Activated CD4-positive, alpha-beta T cell treated with anti-CD3 and anti-CD28 coated beads for 24 hours (primary cell): ENCODE measurements at regions not wholly inside any gene's neighbourhood (a gene's known extent, or its start where the extent isn't known, plus 50 kb on each side); places are given as distances from the start of the nearest gene placed in this dataset.

Experiments
- DNase-seq, 2 donors: peaks; one replicate each; pipeline ENCODE4 v3.0.0-alpha.2; 2020; ENCODE audit warnings: low read depth in 2 of 2

DNA sequence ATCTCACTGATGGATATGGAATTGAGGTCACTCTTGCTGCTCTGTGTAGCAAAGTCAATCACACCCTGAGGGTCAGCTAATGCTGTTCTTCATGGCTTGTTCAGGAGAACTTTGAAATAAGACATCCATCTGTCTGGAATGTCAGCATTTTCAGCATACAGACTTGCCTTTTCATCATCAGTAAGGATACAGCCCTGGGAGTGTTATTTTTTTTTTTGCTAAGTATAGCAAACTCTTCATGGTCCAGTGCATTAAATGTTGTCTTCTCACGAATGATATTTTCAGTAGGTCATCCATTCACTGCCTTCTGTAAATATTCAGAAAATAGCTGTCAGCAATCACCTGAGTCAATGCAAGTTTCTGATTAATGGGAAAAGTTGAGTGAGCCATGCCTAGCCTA, 268.8 kb upstream of the SMIM31 start:
- no peak for DNase-seq

DNA sequence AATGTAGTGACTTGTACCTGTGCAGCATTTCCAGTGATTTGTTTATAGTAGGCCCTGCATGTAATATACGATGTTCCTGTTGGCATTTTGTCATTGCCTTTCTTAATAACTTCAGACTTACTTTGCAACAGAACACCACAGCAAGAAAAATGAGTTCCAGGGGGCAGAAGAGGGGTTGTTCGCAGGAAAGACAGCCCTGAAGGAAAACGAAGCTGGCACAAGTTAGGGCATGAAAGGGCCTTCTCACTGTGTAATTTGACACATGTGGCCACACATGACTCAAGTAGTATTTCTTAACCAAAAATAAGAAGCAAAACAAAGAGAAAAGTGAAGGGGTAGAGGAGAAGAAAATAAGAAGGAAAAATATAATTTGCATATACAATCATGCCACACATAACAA, 265.8 kb upstream of the SMIM31 start:
- DNase-seq: no peak

DNA sequence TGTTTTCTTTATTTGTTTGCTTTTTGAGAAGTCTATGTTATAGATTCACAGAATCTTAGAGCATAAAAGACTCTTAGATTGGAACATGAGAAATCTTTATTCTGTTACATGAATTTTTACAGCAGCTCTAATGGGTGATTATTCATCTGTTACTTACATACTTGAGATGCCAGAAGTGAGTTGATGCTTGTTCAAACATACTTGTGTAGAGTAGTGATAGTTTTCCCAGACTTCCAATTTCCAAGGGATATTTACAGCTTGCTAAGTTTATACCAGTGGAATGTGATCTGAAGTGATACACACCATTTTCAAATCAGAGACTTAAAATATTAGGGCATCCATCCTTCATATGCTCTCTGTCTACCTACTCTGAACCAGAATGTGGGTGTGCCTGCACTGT, 252.9 kb upstream of the SMIM31 start:
- DNase-seq: no peak

DNA sequence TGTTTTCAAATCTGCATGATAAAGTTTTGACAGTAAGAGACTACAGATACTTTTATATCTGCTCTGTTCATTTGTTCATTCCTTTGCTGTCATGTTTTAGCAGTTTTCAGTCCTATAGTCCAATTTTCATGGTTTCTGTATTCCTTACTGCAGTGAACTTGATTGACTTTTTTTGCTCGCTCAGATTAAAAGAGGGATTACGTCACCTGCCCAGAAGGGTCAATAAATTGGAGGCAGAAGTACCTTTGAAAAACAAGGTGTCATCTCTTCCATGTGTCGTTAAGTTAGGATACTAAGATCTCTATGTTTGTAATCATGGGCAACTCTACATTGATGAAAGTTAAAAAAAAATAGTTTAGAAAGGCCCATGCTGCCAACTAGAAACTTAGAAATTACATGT, 250.1 kb upstream of the SMIM31 start:
- DNase-seq: no peak

DNA sequence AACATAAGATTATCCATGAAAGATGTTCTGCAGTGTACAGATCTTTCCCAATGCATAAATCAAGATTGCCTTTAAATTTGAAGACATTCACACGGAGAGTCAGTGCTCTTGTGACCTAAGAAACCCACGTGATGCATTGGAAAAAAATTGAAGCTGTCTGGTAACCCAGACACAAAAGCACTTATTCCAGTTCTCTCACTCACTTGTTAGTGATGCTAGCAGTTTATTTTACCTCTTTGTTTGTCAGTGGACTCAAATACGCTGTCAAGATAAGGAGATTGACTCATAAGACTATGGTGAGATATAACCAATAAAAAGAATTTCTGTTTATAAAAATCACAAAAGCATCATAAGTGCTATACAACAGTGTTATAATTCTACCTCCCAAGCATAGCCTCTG, 245.8 kb upstream of the SMIM31 start:
- no peak for DNase-seq

DNA sequence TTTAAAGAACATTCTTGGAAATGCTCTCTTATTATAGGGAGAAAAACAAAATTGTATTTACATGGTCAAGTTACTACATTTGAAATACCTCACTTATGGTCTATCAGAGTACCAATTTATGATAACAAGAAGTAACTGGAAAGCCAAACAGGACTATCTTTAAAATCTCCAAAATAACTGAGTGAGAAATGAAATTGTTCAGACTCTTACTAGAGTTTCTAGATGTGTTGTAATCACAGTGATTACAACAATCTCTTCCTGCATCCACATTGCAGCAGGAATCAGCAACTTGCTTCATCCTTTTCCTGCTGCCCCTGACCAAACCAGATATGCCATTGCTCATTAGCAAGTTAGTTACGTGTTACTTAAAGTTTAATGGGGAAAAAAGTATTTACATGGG, 245.2 kb upstream of the SMIM31 start:
- DNase-seq: no peak

DNA sequence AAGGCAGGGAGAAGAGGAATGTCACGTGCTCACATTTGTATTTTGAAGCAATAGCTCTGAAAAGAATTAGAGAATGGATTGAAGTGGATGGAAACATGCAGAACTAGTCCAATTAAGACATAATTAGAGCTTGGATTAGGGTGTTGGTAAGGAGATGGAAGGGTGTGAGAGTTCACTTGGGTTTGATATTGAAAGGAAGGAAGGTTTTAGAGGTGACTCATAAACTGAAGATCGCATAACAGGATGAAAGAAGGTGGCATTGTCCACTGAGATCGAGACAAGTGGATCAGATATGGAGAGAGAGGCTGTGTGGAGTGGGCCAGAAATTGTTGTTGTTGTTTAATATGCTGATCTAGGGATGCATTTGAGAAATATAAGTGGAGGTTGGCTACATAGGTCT, 244.0 kb upstream of the SMIM31 start:
- DNase-seq: no peak

DNA sequence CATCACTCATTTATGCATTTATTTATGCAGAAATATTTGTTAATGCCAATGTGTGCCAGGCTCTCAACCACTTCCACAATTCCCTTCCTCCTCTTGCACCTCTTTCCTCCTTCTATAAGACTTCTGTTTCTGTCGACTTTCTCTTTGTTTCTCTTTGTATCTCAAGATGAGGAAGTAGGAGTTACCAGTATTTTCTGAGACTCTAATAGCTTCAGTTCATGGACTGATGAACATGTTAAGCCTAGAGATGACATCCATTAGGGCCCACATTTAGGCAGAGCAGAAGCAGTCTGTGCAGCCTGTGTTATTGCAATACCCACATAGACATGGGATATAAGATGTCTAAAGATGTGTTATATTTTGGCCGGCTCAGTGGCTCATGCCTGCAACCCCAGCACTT, 241.8 kb upstream of the SMIM31 start:
- DNase-seq: no peak

DNA sequence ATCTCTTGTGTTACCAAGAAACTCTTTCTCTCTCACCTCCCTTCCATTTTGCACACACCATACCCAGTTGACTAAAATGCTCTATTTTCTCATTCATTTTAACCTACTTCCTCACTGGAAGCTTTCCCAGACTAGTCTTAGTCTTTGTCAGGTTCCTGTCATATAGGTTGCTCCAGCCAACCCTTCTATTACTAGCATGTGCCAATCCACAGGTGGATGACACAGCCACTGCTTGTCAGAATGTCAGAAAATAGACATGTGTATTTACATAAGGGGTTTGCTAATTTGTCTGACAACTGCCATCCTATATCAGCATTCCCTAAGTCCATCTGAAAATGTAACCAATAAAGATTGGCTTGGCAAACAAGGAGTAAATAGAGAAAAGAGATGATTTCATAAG, 239.2 kb upstream of the SMIM31 start:
- no peak for DNase-seq

DNA sequence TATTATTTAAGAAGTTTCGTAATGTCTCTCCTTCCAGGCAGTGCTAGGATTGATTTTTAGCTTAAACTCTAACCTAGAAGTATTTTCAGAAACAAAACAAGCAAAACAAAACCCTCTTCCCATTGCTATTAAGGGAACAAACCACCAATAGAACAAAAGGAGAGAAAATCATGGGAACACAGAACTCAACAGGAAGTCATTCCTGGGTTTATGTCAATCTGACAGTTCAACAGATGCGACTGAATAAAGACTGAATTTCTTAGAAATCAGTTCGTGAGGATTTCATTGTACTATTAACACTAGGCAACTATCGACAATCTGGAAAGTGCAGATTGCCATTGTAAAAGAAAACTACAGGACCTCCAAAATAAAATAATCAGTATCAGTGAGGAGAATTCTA, 229.1 kb upstream of the SMIM31 start:
- DNase-seq: no peak

DNA sequence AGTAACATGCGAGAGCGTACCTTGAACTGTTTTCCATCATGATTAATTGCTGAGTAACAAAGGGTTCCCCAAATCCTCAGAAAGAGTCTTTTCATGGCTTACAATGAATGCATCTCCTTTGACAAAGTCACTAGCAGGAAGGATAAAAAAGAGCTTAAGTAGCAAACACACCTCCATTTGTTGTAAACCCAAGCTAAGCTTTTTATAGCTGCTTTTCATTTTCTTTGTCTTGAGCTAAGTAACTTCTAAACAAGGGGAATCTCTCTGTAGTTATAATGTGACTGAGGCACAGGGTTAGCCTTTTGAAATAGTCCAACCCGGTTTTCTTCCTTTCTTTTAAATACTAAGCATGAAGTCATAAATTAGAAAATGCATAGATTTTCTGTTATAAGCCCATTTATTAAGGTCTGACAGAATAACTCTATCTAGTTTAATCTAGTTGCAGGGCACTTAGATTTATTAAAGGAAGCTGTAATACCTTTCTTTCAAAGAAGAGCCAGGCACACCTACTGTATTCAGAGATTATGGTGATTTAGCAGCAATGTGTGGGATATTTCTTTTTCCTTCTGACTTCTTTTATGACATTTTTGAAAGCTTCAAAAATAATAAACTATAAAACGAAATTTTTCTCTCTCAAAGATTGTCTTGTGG, 226.9 kb upstream of the SMIM31 start:
- no peak for DNase-seq

DNA sequence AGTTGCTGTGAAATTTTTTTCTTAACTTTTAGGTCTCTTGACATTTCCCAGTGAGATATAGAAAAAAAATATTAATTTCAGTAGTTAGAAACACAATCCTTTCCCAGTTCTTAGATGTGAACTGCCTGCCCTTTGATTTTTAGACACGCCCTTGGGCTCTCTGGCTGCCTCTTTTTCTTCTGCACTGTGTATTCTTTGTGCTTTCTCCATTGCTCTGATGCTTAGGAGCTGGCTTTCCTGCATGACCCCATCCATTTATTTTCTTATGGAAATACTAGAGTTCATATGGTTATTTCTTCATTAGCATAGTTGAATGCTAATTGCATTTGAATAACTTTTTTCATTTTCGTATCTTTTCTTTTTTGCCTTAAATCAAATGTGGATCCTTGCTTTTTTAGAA, 224.9 kb upstream of the SMIM31 start:
- DNase-seq: no peak

DNA sequence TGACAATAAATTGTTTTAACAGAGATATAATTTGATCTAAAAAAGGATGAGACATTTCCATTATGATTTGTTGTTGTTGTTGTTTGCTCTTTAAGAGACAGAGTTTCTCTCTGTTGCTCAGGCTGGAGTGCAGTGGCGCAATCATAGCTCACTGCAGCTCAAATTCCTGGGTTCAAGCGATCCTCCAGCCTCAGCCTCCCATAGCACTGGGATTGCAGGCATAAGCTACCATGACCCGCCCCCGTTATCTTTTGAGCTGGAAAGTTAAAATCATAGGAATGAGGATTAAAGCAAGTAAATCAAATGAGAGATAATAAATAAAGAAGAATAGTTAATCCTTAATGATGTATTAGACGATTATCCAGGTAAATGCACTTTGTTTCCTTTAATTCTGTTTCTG, 224.4 kb upstream of the SMIM31 start:
- DNase-seq: no peak

DNA sequence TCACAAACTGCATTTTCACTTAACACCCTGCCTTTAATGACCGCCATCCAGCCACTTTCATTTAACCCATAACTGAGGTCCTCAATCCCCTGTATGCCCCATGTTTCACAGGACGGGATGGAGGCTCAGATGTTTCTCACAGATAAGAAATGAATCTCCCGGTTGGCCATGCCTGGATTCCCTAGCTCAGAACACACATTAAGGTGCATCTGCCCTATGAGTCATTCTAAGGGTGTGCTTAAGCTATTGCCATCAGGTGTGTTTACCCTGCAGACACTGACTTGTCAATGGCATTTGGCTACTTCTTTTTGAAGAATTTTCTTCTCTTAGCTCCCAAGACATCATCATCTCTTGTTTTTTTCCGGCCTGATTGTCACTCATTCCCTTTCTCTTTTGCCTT, 222.6 kb upstream of the SMIM31 start:
- DNase-seq: no peak

DNA sequence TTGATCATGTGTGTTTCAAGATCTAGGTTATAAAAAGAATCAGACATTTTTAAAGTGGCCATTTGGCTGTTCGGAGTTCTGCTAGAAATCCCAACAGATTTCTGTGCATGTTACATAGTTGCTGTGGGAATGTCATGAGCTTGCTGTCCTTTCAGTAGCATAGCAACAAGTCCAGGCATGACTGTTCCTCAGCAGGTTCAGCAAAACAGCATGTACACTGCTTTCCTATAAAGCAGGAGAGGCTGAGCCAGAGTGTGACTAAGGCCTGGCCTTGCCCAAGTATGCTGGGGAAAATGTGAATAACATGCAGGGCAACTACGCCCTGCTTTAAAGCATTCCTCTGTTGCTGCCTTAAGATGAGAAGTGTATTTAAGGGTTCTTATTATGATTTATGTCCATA, 217.1 kb upstream of the SMIM31 start:
- DNase-seq: no peak

DNA sequence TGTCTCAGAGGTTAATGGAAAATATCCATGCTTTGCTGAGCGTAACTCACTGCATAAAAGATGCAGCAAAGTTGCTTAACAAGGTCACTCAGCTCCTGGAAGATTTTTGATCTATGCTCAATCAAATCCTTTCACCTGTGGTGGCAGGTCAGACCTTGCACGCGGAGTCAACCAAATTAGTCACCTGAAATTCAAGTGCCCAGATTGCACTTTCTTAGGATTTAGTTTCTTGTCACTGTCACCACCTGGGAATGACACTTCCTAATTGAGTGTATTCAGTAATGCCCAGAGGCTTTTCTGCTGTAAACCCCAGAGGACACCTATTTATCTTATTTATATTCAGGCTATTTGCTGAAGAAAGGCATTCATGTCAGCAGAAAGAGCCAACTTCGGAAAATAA, 215.8 kb upstream of the SMIM31 start:
- no peak for DNase-seq

DNA sequence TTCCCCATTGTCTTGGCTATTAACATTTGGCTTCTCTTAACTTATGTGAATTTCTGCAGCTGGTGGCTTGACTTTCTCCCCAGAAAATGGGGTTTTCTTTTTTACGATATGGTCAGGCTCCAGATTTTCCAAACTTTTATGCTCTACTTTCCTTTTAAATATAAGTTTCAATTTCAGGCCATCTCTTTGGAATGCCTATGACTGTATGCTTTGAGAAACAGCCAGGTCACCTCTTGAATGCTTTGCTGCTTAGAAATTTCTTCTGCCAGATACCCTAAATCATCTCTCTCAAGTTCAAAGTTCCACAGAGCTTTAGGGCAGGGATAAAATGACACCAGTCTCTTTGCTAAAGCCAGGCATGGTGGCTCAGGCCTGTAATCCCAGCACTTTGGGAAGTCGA, 212.9 kb upstream of the SMIM31 start:
- no peak for DNase-seq

DNA sequence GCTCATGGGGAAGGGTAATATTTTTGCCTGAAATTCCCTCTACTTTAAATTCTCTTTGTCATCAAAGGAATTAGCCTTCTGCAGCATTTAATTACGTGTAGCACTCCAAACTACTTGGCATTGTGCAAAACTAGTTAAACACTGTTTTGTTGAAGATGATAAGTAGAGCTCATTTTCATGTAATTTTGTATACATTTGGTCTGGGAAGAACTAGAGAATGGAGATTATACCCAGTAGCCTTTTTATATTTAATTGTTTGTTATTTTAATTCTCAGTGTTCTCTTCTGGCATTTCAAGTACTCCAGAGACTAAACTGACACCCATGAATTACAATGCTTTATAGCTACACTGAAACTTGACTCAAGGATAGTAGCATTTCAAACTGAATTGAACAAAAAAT, 211.5 kb upstream of the SMIM31 start:
- DNase-seq: no peak

DNA sequence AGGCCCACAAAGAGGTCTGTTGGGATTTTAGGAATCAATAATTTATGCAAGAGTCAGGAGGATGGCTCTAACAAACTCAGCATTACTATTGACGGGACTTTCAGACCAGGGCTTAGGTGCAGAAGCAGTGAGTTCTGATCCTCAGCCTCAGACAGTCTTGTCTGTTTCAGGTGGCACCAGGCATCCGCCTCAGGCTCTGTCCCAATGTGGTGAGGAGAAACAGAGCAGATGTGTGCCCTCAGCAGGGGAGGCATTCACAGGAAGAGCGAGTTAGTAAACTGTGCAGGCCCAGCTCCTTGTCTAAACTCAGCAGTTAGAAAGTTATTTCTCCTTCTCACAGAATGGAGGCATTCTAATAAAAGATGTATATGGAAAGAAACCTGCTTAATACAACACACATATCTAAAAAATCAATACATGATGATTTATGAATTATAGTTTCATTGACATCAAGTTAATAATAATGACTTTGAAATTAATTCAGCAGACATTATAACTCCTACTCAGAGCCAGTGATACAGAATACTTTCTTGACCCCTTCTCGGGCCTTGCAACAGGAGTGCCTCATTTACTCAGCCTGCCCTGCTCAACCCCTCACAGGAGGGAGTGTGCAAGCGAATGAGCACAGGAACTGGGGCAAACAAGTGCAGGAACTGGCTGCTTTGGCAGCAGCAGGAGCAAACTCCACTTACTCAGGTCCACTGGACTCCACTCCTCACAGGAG, 202.8 kb upstream of the SMIM31 start:
- no peak for DNase-seq

DNA sequence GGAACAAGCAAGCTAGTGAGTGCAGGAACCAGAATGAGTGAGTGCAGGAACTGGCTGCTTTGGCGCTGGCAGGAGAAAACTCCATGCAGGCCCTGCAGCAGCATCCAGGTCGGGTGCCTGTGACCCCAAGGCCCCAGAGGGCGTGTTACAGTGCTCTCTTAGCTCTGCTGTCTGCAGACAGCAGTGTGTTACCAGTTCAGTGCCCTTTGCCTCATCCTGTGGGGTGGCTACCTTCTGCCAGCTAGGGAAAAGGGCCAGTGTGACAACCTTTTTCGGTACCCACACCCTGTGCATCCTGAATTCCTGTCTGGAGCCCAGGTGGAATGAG, 202.3 kb upstream of the SMIM31 start:
- no peak for DNase-seq

DNA sequence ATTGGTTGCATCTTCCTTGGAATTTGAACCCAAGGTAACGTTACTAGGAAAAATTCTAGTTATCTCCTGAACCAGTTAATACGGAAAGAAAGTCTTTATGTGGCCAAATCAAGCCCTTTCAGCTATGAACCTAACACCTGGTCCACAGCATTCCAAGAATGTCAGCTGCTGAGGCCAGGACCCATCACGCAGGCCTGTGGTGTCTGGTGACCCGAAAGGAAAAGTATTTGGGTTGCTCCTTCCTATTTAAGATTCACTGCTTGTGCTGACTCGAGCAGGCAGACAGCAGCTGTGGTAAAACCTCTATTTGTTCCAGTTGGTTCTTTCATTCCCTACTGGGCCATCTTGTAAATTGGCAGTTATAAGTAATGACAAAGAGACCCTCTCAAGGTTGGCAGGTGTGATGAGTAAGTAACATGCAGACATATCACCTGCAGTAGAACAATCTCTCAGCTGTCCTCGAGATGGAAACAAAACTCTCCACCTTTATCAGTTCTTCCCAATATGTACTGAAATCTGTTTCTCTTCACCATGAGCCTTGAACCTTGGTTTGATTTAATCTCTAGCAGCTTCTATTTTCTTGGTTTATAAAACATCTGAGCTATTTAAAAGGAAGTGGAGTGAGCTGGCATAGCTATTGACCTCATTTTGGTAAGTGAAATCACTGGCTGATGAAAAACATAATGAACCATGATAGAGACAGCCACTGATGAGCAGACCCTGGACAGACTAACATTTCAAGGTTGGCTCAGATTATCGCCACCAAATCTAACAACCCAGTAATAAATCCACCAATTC, 182.1 kb upstream of the SMIM31 start:
- no peak for DNase-seq

DNA sequence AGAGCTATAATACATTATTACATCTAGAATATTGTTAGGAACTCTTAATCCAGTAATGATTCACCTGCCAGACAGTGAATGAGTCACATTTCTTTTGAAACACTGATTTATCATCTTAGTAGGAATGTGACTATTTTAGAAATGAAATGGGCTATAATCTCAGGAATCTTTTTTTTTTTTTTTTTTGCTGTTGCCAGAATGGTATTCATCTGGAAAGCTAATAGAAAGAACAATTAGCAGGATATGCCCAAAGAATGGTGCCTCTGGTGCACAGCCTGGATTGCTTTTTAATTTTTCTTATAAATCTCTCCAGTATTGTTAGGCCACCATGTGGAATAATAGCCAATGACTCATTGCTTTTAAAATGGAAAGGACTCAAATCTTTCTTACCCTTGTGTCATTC, 181.1 kb upstream of the SMIM31 start:
- no peak for DNase-seq

DNA sequence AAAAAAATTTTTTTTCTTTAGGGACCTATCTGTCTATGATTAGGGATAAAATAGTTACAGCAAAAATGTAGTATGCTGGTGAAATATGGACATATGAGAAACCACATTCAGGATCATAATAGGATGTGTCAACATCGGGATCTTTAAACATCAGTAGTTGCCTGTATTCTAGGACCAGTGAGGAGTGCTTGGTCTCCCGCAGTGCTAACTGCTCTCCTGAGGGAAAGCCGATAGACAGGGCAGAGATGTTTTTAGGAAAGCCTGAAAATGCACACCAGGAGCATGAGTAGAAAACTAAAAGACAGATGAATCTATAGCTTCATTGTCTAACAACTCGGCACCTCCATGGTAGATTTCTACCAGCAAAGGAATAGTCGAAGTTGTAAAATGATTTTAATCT, 178.1 kb upstream of the SMIM31 start:
- DNase-seq: no peak
